Esophagus squamous epithelium (tissue), 4 donors: ENCODE measurements at regions not wholly inside any gene's neighbourhood (a gene's known extent, or its start where the extent isn't known, plus 50 kb on each side); places are given as distances from the start of the nearest gene placed in this dataset.

ENCODE experiments used
- POLR2A ChIP-seq, 4 donors: fragments of 450-650 bp; IDR thresholded peaks; one replicate each; pipeline ENCODE4 v1.6.1; 2017; ENCODE audit warnings: antibody characterized with exemption in 4 of 4, mild to moderate bottlenecking in 4 of 4, moderate library complexity in 3 of 4
- TF ChIP-seq, protein P1 (sequence below), 6 experiments: fragments of 450-650 bp in 4 of 6; fragments of 200-600 bp in 2 of 6; sonication (generic) in 2 of 6; IDR thresholded peaks; one replicate each; pipeline ENCODE4 v1.5.1; 2016 to 2019; ENCODE audit warnings: antibody characterized with exemption in 6 of 6, mild to moderate bottlenecking in 4 of 6, moderate library complexity in 4 of 6

DNA sequence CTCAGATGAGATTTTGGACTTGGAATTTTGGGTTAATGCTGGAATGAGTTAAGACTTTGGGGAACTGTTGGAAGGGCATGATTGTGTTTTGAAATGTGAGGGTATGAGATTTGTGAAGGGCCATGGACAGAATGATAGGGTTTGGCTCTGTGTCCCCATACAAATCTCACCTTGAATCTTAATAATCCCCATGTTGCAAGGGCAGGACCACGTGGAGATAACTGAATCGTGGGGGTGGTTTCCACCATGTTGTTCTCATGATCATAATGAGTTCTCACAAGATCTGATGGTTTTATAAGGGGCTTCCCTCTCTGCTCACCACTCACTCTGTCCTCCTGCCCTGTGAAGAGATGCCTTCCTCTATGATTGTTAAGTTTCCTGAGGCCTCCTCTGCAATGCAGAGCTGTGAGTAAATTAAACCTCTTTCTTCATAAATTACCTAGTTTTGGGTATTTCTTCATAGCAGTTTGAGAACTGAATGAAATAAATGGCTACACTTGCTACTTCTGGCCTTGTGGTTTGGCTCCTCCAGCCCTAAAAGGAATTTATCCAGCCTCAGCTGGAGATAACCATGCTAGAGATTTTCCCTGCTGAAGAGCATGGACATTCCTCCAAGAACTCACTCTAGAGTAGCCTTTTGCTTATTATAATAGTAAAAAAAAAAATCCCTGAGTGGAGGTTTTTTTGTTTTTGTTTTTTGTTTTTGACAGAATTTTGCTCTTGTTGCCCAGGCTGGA is 144.3 kb upstream of the TFPI start:
- TF ChIP-seq, protein P1, sequence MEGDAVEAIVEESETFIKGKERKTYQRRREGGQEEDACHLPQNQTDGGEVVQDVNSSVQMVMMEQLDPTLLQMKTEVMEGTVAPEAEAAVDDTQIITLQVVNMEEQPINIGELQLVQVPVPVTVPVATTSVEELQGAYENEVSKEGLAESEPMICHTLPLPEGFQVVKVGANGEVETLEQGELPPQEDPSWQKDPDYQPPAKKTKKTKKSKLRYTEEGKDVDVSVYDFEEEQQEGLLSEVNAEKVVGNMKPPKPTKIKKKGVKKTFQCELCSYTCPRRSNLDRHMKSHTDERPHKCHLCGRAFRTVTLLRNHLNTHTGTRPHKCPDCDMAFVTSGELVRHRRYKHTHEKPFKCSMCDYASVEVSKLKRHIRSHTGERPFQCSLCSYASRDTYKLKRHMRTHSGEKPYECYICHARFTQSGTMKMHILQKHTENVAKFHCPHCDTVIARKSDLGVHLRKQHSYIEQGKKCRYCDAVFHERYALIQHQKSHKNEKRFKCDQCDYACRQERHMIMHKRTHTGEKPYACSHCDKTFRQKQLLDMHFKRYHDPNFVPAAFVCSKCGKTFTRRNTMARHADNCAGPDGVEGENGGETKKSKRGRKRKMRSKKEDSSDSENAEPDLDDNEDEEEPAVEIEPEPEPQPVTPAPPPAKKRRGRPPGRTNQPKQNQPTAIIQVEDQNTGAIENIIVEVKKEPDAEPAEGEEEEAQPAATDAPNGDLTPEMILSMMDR (IDR thresholded peaks at IDR 0.05), result no peak
- no peak for TF ChIP-seq POLR2A (IDR thresholded peaks at IDR 0.05)
